ENCODE measurements at regions not wholly inside any gene's neighbourhood (a gene's known extent, or its start where the extent isn't known, plus 50 kb on each side); places are given as distances from the start of the nearest gene placed in this dataset.

DNA sequence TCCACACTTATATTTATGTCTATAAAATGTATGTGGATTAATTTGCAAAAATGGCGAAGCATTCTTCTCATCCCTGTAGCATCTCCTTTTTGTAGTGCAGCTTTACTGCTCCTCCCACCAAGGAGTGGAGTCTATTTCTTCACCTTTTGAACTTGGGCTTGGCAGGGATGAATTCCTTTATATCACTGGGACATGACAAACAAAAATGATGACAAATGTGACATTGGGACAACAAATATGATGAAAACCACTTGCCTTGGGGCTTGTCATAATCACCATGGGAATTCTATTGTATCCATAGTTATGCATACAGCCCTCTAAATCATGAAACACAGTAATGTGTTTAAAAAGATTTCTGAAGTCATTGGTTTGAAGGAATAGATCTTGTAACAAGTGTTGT is 155.0 kb downstream of the TNFSF18 start:
- H3K27ac ChIP-seq (ENCODE audit: low read depth, low read length): no peak overlapping the region
- H3K79me2 ChIP-seq (ENCODE audit: insufficient read depth, low read length): no peaks in the 10 kb centered on the region
- H3K36me3 ChIP-seq (ENCODE audit: low read length): no peaks in the 10 kb centered on the region
- H3K9me2 ChIP-seq (replicated peaks; ENCODE audit: insufficient read depth, low read length): no peaks in the 10 kb centered on the region
- TF ChIP-seq, protein P1, sequence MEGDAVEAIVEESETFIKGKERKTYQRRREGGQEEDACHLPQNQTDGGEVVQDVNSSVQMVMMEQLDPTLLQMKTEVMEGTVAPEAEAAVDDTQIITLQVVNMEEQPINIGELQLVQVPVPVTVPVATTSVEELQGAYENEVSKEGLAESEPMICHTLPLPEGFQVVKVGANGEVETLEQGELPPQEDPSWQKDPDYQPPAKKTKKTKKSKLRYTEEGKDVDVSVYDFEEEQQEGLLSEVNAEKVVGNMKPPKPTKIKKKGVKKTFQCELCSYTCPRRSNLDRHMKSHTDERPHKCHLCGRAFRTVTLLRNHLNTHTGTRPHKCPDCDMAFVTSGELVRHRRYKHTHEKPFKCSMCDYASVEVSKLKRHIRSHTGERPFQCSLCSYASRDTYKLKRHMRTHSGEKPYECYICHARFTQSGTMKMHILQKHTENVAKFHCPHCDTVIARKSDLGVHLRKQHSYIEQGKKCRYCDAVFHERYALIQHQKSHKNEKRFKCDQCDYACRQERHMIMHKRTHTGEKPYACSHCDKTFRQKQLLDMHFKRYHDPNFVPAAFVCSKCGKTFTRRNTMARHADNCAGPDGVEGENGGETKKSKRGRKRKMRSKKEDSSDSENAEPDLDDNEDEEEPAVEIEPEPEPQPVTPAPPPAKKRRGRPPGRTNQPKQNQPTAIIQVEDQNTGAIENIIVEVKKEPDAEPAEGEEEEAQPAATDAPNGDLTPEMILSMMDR (IDR thresholded peaks at IDR 0.05; ENCODE audit: insufficient read depth, low read length, poor library complexity, severe bottlenecking): no peak
- no peak for TF ChIP-seq EZH2phosphoT487 (conservative IDR thresholded peaks at IDR 0.05; ENCODE audit: low read length)
- no peaks in the 10 kb centered on the region for H3K27me3 ChIP-seq (ENCODE audit: low read length)
- no peaks in the 10 kb centered on the region for H3F3A ChIP-seq (ENCODE audit: insufficient read depth)
- no peak overlapping the region for H3K4me3 ChIP-seq (ENCODE audit: insufficient read depth, low read length, poor library complexity, severe bottlenecking)
- no peak overlapping the region for H3K9ac ChIP-seq (ENCODE audit: low read length)
- no peaks in the 10 kb centered on the region for H3K9me3 ChIP-seq (ENCODE audit: insufficient read depth, low read length)
- no peak overlapping the region for H2AFZ ChIP-seq (ENCODE audit: low read depth, low read length, severe bottlenecking)
- no peaks in the 10 kb centered on the region for H4K20me1 ChIP-seq (ENCODE audit: low read depth, low read length)
- H3K4me2 ChIP-seq (ENCODE audit: low read depth, low read length, poor library complexity, severe bottlenecking): no peak overlapping the region

DNA sequence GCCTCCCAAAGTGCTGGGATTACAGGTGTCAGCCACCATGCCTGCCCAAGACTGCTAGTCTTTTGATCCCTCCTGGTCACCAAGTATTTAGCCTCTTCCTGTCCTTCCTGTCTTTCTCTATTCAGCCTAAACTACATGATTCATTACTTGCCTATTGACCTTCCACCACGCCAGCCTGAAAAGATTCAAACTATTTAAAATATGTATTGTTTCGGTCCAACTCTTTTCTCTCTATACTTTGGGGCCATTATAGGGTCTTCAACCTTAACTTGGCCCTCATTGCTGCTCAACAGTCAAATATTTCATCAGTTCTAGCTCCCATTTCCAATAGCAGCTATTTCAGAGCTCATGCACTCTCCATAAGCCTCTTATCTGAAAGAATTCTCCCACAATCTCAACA is 153.0 kb downstream of the TNFSF18 start:
- Histone ChIP-seq H3K9me2 (replicated peaks; ENCODE audit: insufficient read depth, low read length) (no peaks in the 10 kb centered on the region), H3F3A (ENCODE audit: insufficient read depth) (no peaks in the 10 kb centered on the region), H3K79me2 (ENCODE audit: insufficient read depth, low read length) (no peaks in the 10 kb centered on the region), H4K20me1 (ENCODE audit: low read depth, low read length) (no peaks in the 10 kb centered on the region), H3K4me3 (ENCODE audit: insufficient read depth, low read length, poor library complexity, severe bottlenecking) (no peak overlapping the region), H3K27ac (ENCODE audit: low read depth, low read length) (no peak overlapping the region), H3K27me3 (ENCODE audit: low read length) (no peaks in the 10 kb centered on the region), H3K9ac (ENCODE audit: low read length) (no peak overlapping the region), H3K4me2 (ENCODE audit: low read depth, low read length, poor library complexity, severe bottlenecking) (no peak overlapping the region), H3K36me3 (ENCODE audit: low read length) (no peaks in the 10 kb centered on the region), H2AFZ (ENCODE audit: low read depth, low read length, severe bottlenecking) (no peak overlapping the region), H3K9me3 (ENCODE audit: insufficient read depth, low read length) (no peaks in the 10 kb centered on the region)
- TF ChIP-seq EZH2phosphoT487 (conservative IDR thresholded peaks at IDR 0.05; ENCODE audit: low read length): no peak
- TF ChIP-seq, protein P1 (IDR thresholded peaks at IDR 0.05; ENCODE audit: insufficient read depth, low read length, poor library complexity, severe bottlenecking): no peak

DNA sequence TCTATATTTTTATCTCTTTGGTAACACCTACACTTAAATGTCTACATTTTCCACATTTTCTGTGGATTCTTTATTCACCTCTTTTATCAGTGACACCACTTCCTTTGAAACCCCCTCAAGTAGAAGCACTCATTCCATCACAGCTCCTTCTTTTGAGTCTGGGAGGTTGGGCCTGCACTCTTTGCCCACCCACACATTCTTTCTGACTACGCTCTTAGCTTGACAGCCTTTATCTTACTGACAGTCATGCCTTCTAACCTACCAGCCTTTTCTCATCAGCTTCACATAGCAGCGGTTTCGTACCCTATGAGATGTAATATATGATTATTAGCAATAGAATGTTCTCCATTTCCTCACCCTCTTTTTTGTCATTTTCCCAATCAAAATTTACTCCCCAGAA is 151.9 kb downstream of the TNFSF18 start:
- Histone ChIP-seq H3K79me2 (ENCODE audit: insufficient read depth, low read length) (no peaks in the 10 kb centered on the region), H3F3A (ENCODE audit: insufficient read depth) (no peaks in the 10 kb centered on the region), H3K9ac (ENCODE audit: low read length) (no peak overlapping the region), H3K4me2 (ENCODE audit: low read depth, low read length, poor library complexity, severe bottlenecking) (no peak overlapping the region), H3K27ac (ENCODE audit: low read depth, low read length) (no peak overlapping the region), H3K9me3 (ENCODE audit: insufficient read depth, low read length) (no peaks in the 10 kb centered on the region), H3K4me3 (ENCODE audit: insufficient read depth, low read length, poor library complexity, severe bottlenecking) (no peak overlapping the region), H3K27me3 (ENCODE audit: low read length) (no peaks in the 10 kb centered on the region), H4K20me1 (ENCODE audit: low read depth, low read length) (no peaks in the 10 kb centered on the region), H3K36me3 (ENCODE audit: low read length) (no peaks in the 10 kb centered on the region), H3K9me2 (replicated peaks; ENCODE audit: insufficient read depth, low read length) (no peaks in the 10 kb centered on the region), H2AFZ (ENCODE audit: low read depth, low read length, severe bottlenecking) (no peak overlapping the region)
- TF ChIP-seq EZH2phosphoT487 (conservative IDR thresholded peaks at IDR 0.05; ENCODE audit: low read length): no peak
- TF ChIP-seq, protein P1 (IDR thresholded peaks at IDR 0.05; ENCODE audit: insufficient read depth, low read length, poor library complexity, severe bottlenecking): no peak

Measured in SU-DHL-6 (cell line).